ENCODE measurements at regions not wholly inside any gene's neighbourhood (a gene's known extent, or its start where the extent isn't known, plus 50 kb on each side); places are given as distances from the start of the nearest gene placed in this dataset.
"Not testable (repeated sequence)": the region's sequence is repeated elsewhere in the genome, so short reads cannot be mapped to it uniquely, and the experiment has no call there.

GRCh38 chr9:97176206-97176605, 131.3 kb upstream of the CCDC180 start:
- DNase-seq: peak; percentile 56

- DNase-seq: peak; percentile 2
These were observed 129.2 kb upstream of the CTSV start for GRCh38 chr9:97168174-97168573.

- DNase-seq: not testable (repeated sequence)
These were observed 127.7 kb upstream of the CTSV start for GRCh38 chr9:97166496-97167138.

GRCh38 chr9:97160255-97160654, 121.3 kb upstream of the CTSV start:
- no peak for DNase-seq

GRCh38 chr9:97158722-97159121, 119.8 kb upstream of the CTSV start:
- DNase-seq: not testable (repeated sequence)

- not testable (repeated sequence) for DNase-seq
These were observed 116.5 kb upstream of the CTSV start for GRCh38 chr9:97155441-97155840.

GRCh38 chr9:97153967-97154366, 115.0 kb upstream of the CTSV start:
- no peak for DNase-seq

GRCh38 chr9:97153160-97153559, 114.2 kb upstream of the CTSV start:
- not testable (repeated sequence) for DNase-seq

GRCh38 chr9:97150471-97150870, 111.5 kb upstream of the CTSV start:
- not testable (repeated sequence) for DNase-seq

- not testable (repeated sequence) for DNase-seq
These were observed 109.5 kb upstream of the CTSV start for GRCh38 chr9:97148428-97148827.

- DNase-seq: not testable (repeated sequence)
These were observed 106.7 kb upstream of the CTSV start for GRCh38 chr9:97145680-97146079.

GRCh38 chr9:97140566-97140965, 101.6 kb upstream of the CTSV start:
- no peak for DNase-seq

GRCh38 chr9:97136421-97136820, 97.5 kb upstream of the CTSV start:
- DNase-seq: no peak

- not testable (repeated sequence) for DNase-seq
These were observed 95.0 kb upstream of the CTSV start for GRCh38 chr9:97133966-97134365.

- no peak for DNase-seq
These were observed 93.9 kb upstream of the CTSV start for GRCh38 chr9:97132865-97133264.

- DNase-seq: not testable (repeated sequence)
These were observed 91.9 kb upstream of the CTSV start for GRCh38 chr9:97130864-97131263.

- DNase-seq: not testable (repeated sequence)
These were observed 91.4 kb upstream of the CTSV start for GRCh38 chr9:97130387-97130786.

- no peak for DNase-seq
These were observed 90.0 kb upstream of the CTSV start for GRCh38 chr9:97128919-97129318.

- no peak for DNase-seq
These were observed 85.3 kb upstream of the CTSV start for GRCh38 chr9:97124256-97124655.

- DNase-seq: no peak
These were observed 71.8 kb upstream of the CTSV start for GRCh38 chr9:97110696-97111095.

GRCh38 chr9:97109194-97109811, 70.4 kb upstream of the CTSV start:
- no peak for DNase-seq

- DNase-seq: not testable (repeated sequence)
These were observed 66.3 kb upstream of the CTSV start for GRCh38 chr9:97105220-97105619.

GRCh38 chr9:97103613-97104383, 64.9 kb upstream of the CTSV start:
- DNase-seq: peak; percentile 71

- DNase-seq: not testable (repeated sequence)
These were observed 60.6 kb upstream of the CTSV start for GRCh38 chr9:97099540-97099939.
